Panc1 (cell line): ENCODE measurements at regions not wholly inside any gene's neighbourhood (a gene's known extent, or its start where the extent isn't known, plus 50 kb on each side); places are given as distances from the start of the nearest gene placed in this dataset.

ENCODE experiments used
- POLR2AphosphoS5 ChIP-seq: IDR thresholded peaks from 2 replicates; pipeline ENCODE4 v1.6.1; 2012; ENCODE audit warnings: mild to moderate bottlenecking, low read depth, low read length, moderate library complexity
- SIN3A ChIP-seq: IDR thresholded peaks from 2 replicates; pipeline ENCODE4 v1.6.1; 2012; ENCODE audit warnings: low read depth, mild to moderate bottlenecking, low read length, moderate library complexity, borderline replicate concordance; ENCODE audit not compliant: insufficient read depth
- TCF7L2 ChIP-seq: IDR thresholded peaks from 2 replicates; pipeline ENCODE4 v1.6.1; 2011; ENCODE audit warnings: mild to moderate bottlenecking, low read depth, low read length, inconsistent platforms
- TF ChIP-seq, protein P1 (sequence below): fragments of 450-650 bp; IDR thresholded peaks from 2 replicates; pipeline ENCODE4 v1.5.1; 2017; ENCODE audit warnings: mild to moderate bottlenecking

DNA sequence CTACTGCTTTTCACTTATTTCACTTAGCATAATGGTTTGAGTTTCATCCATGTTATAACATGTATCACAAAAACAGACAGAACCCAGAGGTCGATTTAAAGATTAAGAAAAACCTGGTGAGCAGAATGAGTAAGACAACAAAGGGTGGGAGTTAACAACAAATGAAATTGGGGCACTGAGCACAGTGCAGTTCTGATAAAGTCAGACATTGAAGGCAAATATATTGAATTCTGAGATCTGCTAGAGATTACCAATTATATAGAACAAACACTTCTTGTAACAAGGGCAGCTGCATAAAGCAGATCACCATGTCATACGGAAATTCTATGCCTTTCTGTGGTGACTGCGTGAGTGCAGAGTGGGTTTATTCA lies 517.3 kb upstream of the RORB start:
- TF ChIP-seq POLR2AphosphoS5 (no peak), TCF7L2 (no peak), SIN3A (no peak)
- TF ChIP-seq, protein P1, sequence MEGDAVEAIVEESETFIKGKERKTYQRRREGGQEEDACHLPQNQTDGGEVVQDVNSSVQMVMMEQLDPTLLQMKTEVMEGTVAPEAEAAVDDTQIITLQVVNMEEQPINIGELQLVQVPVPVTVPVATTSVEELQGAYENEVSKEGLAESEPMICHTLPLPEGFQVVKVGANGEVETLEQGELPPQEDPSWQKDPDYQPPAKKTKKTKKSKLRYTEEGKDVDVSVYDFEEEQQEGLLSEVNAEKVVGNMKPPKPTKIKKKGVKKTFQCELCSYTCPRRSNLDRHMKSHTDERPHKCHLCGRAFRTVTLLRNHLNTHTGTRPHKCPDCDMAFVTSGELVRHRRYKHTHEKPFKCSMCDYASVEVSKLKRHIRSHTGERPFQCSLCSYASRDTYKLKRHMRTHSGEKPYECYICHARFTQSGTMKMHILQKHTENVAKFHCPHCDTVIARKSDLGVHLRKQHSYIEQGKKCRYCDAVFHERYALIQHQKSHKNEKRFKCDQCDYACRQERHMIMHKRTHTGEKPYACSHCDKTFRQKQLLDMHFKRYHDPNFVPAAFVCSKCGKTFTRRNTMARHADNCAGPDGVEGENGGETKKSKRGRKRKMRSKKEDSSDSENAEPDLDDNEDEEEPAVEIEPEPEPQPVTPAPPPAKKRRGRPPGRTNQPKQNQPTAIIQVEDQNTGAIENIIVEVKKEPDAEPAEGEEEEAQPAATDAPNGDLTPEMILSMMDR = no peak
